GM21825 (cell line): ENCODE measurements at regions not wholly inside any gene's neighbourhood (a gene's known extent, or its start where the extent isn't known, plus 50 kb on each side); places are given as distances from the start of the nearest gene placed in this dataset.

Source experiments
- ATAC-seq: cut with Tn5 transposase; IDR thresholded peaks from one replicate; pipeline ENCODE4 v1.9.1; 2021; ENCODE audit warnings: mild to moderate bottlenecking, moderate library complexity; ENCODE audit not compliant: unreplicated experiment

DNA sequence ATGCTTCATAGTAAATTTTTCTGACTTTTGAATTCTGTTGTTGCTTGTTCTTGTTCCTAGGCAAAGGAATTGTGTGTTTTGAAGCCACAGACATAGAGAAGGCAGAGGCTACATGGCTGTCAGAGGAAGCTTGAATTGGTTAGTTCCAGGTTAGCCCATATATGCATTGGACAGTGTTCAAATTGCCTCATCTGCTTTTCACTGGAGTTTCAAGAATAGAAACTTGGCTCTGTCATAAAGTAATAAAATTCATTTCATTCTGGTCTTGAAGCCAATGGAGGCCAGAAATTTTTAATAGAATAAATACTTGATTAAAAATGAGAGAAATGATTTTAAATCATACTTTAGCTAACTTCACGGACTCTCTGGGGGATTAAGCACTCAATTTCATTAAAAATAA is 178.0 kb downstream of the YIPF5 start:
- no peak for ATAC-seq

DNA sequence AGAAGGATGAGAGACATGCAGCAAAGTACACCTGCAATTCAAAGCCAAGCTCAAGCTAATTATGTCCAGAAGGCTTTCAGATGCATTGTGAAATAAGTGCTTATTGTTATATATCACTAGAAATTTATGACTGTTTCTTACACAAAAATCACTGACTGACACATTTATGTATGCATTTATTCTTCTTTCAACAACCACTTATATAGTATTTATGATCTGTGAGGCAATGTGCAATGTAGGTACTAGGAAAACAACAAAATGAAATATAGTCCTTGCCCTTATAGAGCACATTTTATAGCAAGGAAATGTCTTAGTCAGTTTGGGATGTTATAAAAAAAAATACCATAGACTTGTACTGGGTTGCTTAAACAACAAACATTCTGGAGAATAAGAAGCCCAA is 167.6 kb downstream of the YIPF5 start:
- no peak for ATAC-seq

DNA sequence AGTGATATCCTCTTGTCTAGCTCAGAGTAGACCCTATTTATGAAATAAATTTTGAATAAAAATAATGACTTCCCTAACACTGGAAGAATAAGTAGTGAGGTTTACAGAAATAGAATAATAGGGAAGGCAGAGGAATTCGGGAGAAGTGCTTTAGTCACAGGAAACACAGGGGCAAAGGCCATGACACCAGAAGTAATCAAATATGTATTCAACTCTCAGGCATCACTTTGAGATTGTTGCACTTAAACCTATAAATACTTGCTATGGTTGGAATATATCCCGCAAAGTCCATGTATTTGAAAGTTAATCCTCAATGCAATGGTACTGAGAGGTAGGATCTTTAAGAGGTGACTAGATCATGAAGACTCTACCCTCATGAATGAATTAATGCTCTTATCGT is 166.8 kb downstream of the YIPF5 start:
- no peak for ATAC-seq

DNA sequence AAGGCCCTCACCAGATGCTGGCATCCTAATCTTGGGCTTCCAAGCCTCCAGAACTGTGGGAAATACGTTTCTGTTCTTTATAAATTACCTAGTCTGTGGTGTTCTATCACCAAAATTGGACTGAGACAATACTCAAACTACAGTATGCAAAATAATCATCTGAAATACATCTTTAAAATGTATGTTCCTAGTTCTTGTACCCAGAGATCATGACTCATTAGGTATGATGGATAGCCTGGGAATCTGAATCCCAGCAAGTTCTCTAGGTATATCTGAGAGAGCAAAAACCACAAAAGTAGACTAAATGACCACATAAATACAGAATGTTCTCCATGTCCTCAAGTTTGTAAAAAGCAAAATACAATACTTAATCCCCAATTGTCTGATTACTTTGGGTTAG is 166.3 kb downstream of the YIPF5 start:
- ATAC-seq: no peak

DNA sequence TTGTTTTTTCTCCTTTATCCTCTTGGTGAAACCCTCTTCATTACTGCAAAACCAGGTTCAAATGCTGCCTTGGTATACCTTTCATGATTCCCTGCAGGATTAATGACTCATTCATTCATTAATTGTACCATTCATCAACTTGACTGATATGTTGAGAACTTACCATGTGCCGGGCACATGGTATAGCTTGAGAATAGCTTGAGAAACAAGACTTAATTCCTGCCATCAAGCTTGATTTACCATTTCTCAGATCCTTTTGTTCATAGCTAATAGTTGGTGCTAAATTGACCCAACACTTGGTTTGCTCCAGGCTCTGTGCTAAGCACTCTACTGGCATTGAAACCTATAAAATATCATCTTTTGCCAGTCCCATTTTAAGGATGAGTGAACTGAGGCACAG is 165.7 kb downstream of the YIPF5 start:
- ATAC-seq: no peak

DNA sequence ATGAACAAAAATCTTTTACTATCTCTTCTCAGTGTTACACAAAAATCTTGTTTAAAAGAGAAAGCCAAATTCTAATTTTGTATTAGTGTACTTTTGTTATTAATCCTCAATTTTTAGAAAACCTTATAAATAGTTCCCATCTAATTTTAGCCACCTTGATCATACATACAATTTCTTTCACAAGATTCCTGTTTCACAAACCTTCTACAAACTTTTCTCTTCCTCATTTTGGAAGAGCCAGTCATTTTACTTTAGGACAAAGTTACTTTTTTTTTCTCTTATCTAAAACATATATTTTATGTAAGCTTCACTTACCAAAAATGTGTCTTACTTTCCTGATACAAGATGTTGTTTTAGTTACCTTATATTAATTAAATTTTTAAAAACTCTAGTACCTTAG is 161.3 kb downstream of the YIPF5 start:
- ATAC-seq: no peak

DNA sequence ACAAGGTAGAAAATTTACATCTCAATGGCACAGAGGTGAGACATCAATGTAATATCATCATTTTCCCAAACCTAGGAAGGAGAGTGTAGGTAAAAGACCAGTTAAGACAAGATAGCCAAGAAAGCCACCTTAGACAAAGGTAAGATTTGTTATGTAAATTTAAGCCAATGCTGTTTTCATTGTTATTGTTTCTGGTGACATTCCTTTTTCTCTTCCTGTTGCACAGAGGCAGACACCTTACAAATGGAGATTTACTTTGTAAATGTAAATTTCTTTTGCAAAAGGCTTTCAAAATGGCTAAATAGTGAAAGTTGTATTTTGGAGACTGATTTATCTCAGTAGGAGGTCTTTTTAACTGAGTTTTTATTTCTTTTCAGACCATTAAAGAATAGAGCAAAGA is 159.1 kb downstream of the YIPF5 start:
- no peak for ATAC-seq

DNA sequence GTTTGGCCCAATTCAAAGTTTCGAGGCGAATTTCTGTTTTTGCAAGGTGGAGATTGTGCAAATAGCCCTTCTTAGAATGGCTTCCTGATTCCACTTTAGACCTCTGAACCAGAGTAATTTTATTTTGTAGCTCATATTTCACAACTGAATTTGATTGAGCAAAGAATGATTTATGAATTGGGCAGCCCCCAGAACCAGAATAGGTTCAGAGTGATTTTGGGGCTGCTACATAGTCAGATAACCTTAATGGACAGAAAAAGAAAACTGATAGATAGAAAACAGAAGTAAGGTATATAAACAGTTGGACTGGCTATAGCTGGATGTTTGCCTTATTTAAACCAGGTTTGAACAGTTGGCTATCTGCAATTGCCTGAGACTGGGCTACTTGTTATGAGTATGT is 156.6 kb downstream of the YIPF5 start:
- ATAC-seq: no peak

DNA sequence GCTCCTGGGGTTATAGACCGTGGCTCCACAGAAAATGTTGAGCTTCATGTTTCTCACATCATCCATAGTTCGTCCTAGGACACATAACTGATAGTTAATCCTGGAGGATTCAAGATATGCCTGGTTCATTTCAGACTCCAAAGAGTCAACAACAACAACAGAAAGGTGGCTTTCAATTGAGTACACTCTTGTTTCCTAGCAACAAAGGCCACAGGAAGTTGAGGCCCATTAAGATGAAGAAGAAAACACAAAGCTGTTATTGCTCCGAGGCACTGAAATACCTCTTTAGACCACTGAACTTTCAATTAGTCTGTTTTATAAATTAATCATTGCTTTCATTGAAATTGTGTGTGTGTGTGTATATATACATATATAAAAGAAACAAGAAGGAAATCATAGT is 154.5 kb downstream of the YIPF5 start:
- ATAC-seq: no peak

DNA sequence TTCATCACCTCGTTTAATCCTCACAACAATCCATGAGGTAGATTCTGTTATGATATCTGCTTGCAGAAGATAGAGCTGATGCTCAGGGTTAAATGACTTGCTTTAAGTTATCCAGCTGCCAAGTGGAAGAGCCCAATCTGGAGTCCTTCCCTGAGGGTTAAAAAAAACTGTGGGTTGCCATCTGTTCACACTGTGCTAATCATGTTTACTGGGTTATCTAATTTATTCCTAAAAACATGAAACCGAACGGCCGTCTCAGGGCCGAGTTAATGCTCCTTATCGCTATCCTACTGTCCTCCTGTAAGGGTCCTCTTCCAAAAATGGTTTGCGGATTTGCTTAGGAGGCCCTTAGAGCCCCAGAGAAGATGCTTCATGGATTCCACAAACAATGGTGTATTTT is 153.3 kb downstream of the YIPF5 start:
- no peak for ATAC-seq

DNA sequence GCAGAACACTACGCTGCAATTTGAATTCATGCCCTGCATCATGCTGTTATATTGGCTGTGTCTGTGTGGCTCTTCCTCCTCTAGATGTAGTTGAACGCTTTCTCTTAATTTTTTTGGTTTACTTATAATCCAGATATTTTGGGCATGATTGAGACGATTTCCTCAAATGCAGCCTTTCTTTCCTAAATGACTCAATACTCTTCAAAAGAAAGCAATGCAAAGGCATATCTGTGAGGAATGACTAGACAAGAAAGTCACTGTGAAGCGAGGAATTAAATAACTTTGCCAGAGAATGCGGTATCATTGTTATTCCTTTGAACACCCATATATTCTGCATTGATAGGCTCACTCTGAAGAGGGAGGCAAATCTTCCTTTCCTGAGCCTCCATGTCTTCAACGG is 152.8 kb downstream of the YIPF5 start:
- ATAC-seq: no peak

DNA sequence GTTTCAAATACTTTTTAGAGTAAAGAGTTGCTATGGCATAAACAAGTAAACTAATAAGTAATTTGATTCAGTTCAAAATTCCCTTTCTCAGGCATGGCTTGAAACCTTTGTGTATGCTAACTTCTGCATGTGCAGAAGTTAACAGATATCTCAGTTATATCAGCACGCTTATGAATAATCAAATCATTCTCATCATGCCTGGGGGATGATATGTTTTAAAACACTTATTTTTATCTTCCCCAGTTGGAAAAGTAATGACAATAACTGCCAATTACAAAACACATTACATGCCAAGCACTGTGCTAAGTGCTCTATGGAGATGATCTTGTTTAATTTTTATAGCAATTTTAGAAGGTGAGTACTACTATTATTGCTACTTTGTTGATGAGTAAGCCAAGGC is 146.4 kb downstream of the YIPF5 start:
- ATAC-seq: no peak

DNA sequence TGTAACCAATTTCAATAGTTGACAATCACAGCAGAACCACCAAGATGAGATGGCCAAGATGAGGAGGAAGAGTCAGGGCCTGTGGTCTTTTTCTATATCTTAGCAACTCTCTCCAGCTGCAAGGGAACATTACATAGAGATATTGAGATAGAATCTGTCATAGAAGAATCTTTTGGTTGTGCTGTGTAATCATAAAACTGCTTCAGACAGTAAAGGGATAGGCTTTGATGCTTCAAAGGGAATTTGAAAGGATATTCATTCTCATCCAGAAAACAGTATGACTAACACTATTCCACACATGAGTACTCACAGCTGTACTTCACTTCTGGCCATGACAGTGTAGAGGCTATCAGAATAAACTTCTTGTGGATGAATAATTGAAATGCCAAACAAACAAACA is 145.9 kb downstream of the YIPF5 start:
- no peak for ATAC-seq

DNA sequence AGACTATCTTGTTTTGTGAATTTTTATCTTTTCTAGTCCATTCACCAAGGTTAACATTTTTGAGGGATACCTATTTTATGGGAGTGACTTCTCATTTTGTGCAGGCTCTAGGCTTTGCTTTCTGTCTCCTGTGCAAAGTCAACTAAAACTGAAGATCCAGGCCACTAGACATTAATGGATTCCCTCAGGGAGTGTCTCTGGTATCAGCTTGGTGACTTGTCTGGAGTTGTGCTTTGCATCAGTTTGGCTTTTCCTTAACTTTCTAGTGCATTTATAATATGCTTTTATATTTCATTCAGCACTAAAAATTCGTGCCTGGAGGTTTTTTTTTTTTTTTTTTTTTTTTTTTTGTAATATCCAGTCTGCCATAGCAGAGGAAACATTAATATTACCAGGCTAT is 144.2 kb downstream of the YIPF5 start:
- ATAC-seq: no peak

DNA sequence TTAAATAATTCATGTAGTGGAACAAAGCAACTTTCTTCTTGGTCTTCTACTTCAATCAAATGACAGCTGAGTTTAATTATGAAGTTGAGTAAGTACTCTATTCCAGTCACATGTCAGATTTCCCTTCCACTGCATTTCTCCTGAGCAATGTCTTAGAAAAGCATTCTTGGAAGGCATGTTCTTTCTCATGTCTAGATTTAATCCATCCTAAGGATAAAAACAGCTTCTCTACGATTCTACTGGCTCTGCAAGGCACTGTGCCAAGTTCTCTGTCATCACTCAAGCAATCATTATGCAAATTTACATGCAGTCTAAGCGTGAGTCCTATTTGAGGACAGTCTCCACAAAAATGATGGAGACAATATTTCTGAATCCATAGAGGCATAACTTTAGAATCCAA is 142.4 kb downstream of the YIPF5 start:
- no peak for ATAC-seq

DNA sequence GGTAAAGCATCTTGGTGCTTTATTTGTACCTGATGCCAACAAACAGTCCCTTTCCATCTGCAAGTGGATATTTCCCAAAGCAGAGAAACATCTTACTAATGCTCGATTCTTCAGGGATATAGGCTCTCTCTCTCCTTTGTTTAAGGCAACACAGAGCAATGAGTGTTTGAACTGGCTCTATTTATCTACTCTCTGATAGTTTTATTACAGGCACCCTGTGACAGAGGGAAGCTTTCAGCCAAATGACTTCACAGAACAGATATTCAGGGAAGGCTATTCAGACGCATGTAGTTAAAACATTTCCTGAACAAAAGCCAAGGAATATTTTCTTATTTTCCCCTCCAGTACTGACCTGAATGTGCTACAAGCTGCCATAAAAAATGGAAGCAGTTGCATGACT is 141.8 kb downstream of the YIPF5 start:
- ATAC-seq: no peak

DNA sequence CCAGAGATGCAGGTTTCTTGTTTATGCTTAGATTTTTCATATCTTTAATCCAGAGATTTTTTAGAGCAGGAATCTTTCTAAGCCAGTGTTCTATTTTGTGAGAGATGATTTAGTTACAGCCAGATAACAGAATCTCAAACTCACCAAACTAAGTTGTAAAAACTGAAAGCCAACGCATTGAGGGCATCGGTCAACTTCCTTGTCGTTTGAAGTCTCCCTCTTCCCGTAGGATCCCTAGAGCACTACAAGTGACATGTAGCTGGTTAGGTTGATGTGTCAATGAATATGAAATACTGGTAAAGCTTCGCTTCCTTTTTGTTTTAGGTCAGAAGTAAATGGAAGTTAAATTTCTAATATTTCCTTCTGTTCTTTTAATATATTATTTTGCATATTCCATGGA is 139.6 kb downstream of the YIPF5 start:
- no peak for ATAC-seq

DNA sequence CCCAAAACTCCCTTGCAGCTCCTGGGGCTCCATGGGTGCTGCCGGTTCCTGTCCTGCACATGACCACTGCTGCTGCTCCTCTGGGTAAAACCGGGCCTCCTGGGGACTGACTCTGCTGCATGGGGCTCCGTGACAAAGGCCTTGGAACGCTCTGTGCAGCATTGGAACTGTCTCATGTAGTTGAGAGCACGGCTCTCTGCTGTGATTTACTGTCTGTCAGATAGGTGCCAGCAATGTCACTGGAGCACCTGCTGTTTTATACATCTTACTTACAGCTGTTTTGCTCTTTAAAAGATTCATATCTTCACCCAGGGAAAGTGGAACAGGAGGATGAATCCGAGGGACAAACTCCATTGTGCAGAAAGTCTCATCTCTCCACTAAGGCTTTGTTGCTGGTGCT is 138.1 kb downstream of the YIPF5 start:
- ATAC-seq: no peak

DNA sequence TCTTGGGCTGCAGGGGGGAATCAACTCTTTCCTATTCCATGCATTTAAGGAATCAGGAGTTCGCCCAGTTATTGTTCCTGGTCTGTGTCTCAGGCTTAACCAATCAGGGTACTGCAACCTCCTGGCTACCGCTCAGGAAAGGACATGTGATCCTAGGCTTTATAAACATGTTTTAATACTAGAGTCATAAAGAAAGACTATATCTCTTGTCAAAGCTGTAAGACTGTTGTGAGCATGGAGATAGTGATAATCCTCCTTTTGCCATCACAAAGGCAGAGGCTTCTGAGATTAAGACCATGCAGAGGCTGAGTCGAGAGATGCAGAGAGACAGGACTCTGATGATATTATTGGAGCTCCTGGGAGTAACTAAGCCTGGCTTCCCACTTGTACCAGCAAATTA is 137.0 kb downstream of the YIPF5 start:
- ATAC-seq: no peak

DNA sequence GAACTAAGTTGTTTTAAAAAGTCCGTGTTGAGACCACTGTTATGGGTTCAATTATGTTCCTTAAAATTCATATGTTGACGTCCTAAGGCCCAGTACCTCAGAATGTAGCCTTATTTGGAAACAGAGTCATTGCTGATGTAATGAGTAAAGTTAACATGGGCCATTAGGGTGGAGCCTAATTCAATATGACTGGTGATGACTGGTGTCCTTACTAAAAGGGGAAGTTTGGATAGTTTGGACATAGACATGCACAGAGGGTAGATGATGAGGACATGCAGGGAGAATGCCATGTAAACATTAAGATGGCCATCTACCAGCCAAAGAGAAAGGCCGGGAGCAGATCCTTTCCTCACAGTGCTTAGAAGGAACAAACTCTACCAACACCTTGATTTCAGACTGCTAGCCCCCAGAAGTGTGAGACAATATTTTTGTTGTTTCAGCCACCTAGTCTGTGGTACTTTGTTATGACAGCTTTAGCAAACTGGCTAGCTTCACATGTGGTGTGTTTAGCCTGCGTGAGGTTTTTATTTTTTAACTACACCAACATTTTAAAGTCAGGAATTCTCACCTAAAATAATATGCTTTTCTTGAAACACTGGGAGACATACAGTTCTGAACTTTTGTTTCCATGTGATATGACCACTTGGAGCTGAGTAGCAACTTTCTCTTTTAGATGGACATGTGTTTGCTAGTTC is 135.3 kb downstream of the YIPF5 start:
- no peak for ATAC-seq

DNA sequence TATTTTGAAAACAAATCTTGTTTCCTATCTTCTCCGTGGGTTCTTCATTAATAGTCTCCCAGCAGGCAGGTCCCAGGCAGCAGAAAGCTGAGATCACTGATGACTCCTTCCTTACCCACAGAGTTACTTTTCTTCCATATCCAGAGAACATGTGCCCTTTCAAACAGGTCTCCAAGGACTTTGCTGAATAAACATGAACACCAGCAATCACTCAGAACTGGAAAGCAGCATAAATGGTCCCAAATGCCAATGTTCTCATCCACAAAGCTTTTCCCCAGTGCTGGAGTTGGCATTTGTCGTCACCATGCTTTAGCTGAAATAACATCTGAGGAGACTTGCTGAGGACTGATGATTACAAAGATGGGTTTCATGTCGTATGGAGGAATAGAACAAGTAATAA is 134.0 kb downstream of the YIPF5 start:
- ATAC-seq: no peak

DNA sequence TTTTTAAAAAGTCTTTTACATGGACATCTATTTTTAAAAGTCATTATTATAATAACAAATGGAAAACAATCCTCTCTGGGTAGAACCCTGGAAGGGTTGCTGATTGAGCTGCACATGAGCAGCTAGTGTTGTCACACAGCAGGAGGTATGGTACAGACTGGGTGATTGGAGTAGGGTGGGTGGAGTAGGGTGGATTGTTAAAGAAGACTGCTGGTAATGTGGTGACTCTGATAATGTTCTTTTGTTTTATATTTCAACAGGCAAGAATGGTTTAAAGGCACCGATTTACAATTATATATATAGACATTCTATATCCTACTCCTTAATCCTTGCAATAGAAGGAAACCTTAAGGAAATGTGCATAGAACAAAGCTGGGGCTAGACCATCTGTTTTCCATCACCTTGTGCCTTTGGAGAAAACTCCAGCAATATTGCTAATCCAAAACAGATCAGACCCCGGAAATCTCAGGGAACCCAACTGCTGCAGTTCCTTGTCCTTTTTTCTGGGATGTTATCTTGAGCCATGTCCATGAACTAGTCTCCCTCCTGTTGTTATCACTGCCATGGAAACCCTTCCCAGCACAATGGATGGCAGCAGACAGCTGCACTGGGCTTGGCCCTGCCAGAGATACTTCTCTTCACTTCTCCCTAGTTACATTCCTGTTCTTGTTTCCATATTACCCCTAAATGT is 129.7 kb downstream of the YIPF5 start:
- no peak for ATAC-seq

DNA sequence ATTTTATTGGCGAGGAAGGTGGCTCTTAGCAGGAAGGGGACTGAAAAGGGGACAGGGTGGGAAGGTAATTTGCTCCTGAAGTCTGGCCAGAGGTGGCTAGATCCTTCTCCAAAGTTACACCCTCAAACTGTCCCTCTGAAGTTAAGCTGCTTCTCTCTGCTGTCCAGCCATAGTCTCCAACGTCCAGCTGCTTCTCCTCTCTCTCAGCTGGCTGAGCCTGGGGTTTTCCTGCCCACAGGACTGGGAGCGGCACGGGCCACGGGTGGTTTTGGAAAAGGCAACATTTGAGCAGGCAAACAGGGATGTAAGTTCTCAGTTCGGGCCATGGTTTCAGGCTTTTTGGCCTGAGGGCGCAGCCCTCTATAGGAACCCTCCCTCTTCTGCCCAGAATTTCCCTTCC is 128.3 kb downstream of the YIPF5 start:
- ATAC-seq: no peak
